Cardiac fibroblast (primary cell): ENCODE measurements at regions not wholly inside any gene's neighbourhood (a gene's known extent, or its start where the extent isn't known, plus 50 kb on each side); places are given as distances from the start of the nearest gene placed in this dataset.

Source experiments
- DNase-seq, 2 donors: peaks; one replicate each; pipeline versions ENCODE4 v3.0.0 to v3.0.0-alpha.2; 2010; ENCODE audit warnings: low read depth in 2 of 2
- H3K4me3 ChIP-seq, 2 donors: replicated peaks in 1 of 2; 1 replicate in 1 of 2; 2 replicates in 1 of 2; pipeline ENCODE4 v1.5.1; 2011; ENCODE audit warnings: low read depth in 2 of 2, low read length in 2 of 2, mild to moderate bottlenecking in 2 of 2, moderate library complexity in 1 of 2
- CTCF ChIP-seq: IDR thresholded peaks from one replicate; pipeline ENCODE4 v1.5.1; 2011; ENCODE audit warnings: low read depth, mild to moderate bottlenecking, low read length, inconsistent platforms

- H3K4me3 ChIP-seq: no peak overlapping the region
- no peak for TF ChIP-seq CTCF
- DNase-seq: no peak
Observed at GRCh38 chr20:10781526-10781925, 107.7 kb upstream of the JAG1 start.

GRCh38 chr20:10783707-10784553 is 110.1 kb upstream of the JAG1 start:
- peak in 1 of 2 donors; percentile 50 for DNase-seq
- no peak overlapping the region for H3K4me3 ChIP-seq
- TF ChIP-seq CTCF: no peak

GRCh38 chr20:10784554-10785183 is 110.9 kb upstream of the JAG1 start:
- no peak for DNase-seq
- no peak for TF ChIP-seq CTCF
- no peak overlapping the region for H3K4me3 ChIP-seq

- no peak for DNase-seq
- TF ChIP-seq CTCF: no peak
- no peak overlapping the region for H3K4me3 ChIP-seq
Observed at GRCh38 chr20:10786678-10787077, 112.9 kb upstream of the JAG1 start.

- DNase-seq: no peak
- no peak for TF ChIP-seq CTCF
- no peak overlapping the region for H3K4me3 ChIP-seq
Observed at GRCh38 chr20:10788055-10788454, 114.3 kb upstream of the JAG1 start.

GRCh38 chr20:10788877-10789276 is 115.1 kb upstream of the JAG1 start:
- no peak for TF ChIP-seq CTCF
- no peak overlapping the region for H3K4me3 ChIP-seq
- no peak for DNase-seq
